ENCODE measurements at regions not wholly inside any gene's neighbourhood (a gene's known extent, or its start where the extent isn't known, plus 50 kb on each side); places are given as distances from the start of the nearest gene placed in this dataset.

DNA sequence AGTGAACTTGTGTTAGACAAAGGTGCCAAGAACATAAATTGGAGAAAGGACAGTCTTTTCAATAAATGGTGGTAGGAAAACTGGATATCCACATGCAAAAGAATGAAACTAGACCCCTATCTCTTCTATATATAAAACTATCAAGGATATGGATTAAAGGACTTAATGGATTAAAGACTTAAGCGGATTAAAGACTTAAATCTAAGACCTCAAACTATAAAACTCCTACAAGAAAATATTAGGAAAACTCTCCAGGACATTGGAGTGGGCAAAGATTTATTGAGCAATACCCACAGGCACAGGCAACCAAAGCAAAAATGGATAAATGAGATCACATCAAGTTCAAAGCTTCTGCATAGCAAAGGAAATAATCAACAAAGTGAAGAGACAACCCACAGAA is 242.9 kb upstream of the MEOX2 start:
- intact Hi-C loops (cut with micrococcal nuclease), result no loop called here
- H4K8ac ChIP-seq (ENCODE audit: low read depth in 2 of 2, low read length in 2 of 2), result no peak overlapping the region
- ChIA-PET CTCF (no interaction called here), POLR2A (ENCODE audit: unreplicated experiment) (no interaction called here)
- no peak overlapping the region for H3K27ac ChIP-seq (ENCODE audit: insufficient read depth, low read length)
- peaks cover 4% of the 10 kb centered on the region for H3K9me1 ChIP-seq (ENCODE audit: insufficient read depth, low read length)
- TF ChIP-seq CEBPB (IDR thresholded peaks at IDR 0.05; ENCODE audit: low read depth, low read length) (0 out of 2 replicates have a peak, but pooled peaks have one; percentile 3), USF2 (IDR thresholded peaks at IDR 0.05; ENCODE audit: low read depth, low read length) (no peak)
- H3K9me3 ChIP-seq (ENCODE audit: control insufficient read depth, insufficient read depth, low read length), result no peaks in the 10 kb centered on the region
- H3K27me3 ChIP-seq (ENCODE audit: control insufficient read depth, insufficient read depth, low read length), result no peaks in the 10 kb centered on the region
- H3K36me3 ChIP-seq (ENCODE audit: control insufficient read depth, insufficient read depth, low read length), result no peaks in the 10 kb centered on the region
- no peak overlapping the region for H2AK5ac ChIP-seq (ENCODE audit: low read depth, low read length)
- DNase-seq (no peak), ATAC-seq (ENCODE audit: low read depth) (no peak)
- H2AFZ ChIP-seq (replicated peaks; ENCODE audit: low read length, poor library complexity), result no peak overlapping the region
- no CpG with 5 or more reads among the region's 1 CpG for WGBS, 2 experiments (ENCODE audit: extremely low coverage in 2 of 2, insufficient read length in 1 of 2)
- no peak overlapping the region for H4K5ac ChIP-seq (ENCODE audit: low read depth, low read length)
- H3K14ac ChIP-seq (replicated peaks; ENCODE audit: low read depth, low read length), result no peak overlapping the region
- H3K4ac ChIP-seq (ENCODE audit: low read depth, low read length), result no peak overlapping the region
- no TSS peak for BruUV-seq (replicated peaks)
- no peak overlapping the region for H2BK5ac ChIP-seq (ENCODE audit: low read depth, low read length, poor library complexity, severe bottlenecking)
- in situ Hi-C loops (cut with MboI; ENCODE audit: low sequenced_read_pairs), result no loop called here
- H3K9ac ChIP-seq (ENCODE audit: low read depth, low read length), result no peak overlapping the region
- H4K91ac ChIP-seq (ENCODE audit: insufficient read depth, low read depth, low read length), result no peak overlapping the region
- no peaks in the 10 kb centered on the region for H3K79me1 ChIP-seq (ENCODE audit: low read depth in 1 of 2, low read length in 2 of 2)
- H2BK120ac ChIP-seq (ENCODE audit: low read depth, low read length), result no peak overlapping the region
- dilution Hi-C loops (cut with HindIII; ENCODE audit: low sequenced_read_pairs, unreplicated experiment), result no loop called here
- H2AK9ac ChIP-seq (replicated peaks; ENCODE audit: low read depth, low read length, poor library complexity), result no peak overlapping the region
- H3K4me2 ChIP-seq (ENCODE audit: low read depth, low read length), result no peak overlapping the region
- no peaks in the 10 kb centered on the region for H4K20me1 ChIP-seq (ENCODE audit: insufficient read depth, low read length)
- no peak overlapping the region for H2BK20ac ChIP-seq (ENCODE audit: low read depth, low read length)
- no peak overlapping the region for H2BK15ac ChIP-seq (ENCODE audit: low read depth, low read length)
- H3K4me3 ChIP-seq (ENCODE audit: insufficient read depth, low read depth, low read length), result no peak overlapping the region
- no peaks in the 10 kb centered on the region; the same call in 1 of the 2 replicates for H3K4me1 ChIP-seq (ENCODE audit: control insufficient read depth, insufficient read depth, low read length)
- H3K56ac ChIP-seq (ENCODE audit: extremely low read depth, insufficient read depth, low read length), result no peak overlapping the region
- no peak overlapping the region for H3K23ac ChIP-seq (ENCODE audit: low read depth, low read length)
- no peak overlapping the region for H3K18ac ChIP-seq (ENCODE audit: low read depth, low read length)
